ENCODE measurements at regions not wholly inside any gene's neighbourhood (a gene's known extent, or its start where the extent isn't known, plus 50 kb on each side); places are given as distances from the start of the nearest gene placed in this dataset.

GRCh38 chr6:43878823-43879495 is 108.9 kb downstream of the VEGFA start:
- DNase-seq: no peak

GRCh38 chr6:43878127-43878634 is 108.2 kb downstream of the VEGFA start:
- no peak for DNase-seq

GRCh38 chr6:43877463-43878126 is 107.6 kb downstream of the VEGFA start:
- DNase-seq: no peak

GRCh38 chr6:43877036-43877435 is 107.0 kb downstream of the VEGFA start:
- DNase-seq: no peak

GRCh38 chr6:43876602-43877001 is 106.6 kb downstream of the VEGFA start:
- DNase-seq: no peak

GRCh38 chr6:43875849-43876572 is 106.0 kb downstream of the VEGFA start:
- DNase-seq: no peak

GRCh38 chr6:43874814-43875590 is 105.0 kb downstream of the VEGFA start:
- DNase-seq: no peak

GRCh38 chr6:43873806-43874714 is 104.0 kb downstream of the VEGFA start:
- DNase-seq: no peak

- no peak for DNase-seq
These were observed 101.9 kb downstream of the VEGFA start for GRCh38 chr6:43871933-43872332.

- DNase-seq: no peak
These were observed 101.3 kb downstream of the VEGFA start for GRCh38 chr6:43871284-43871683.

- no peak for DNase-seq
These were observed 100.7 kb downstream of the VEGFA start for GRCh38 chr6:43870660-43871061.

GRCh38 chr6:43869792-43870659 is 100.0 kb downstream of the VEGFA start:
- no peak for DNase-seq

- DNase-seq: no peak
These were observed 99.2 kb downstream of the VEGFA start for GRCh38 chr6:43869079-43869710.

- DNase-seq: no peak
These were observed 98.5 kb downstream of the VEGFA start for GRCh38 chr6:43868467-43868866.

- no peak for DNase-seq
These were observed 98.0 kb downstream of the VEGFA start for GRCh38 chr6:43867996-43868395.

GRCh38 chr6:43867246-43867645 is 97.2 kb downstream of the VEGFA start:
- DNase-seq: no peak

GRCh38 chr6:43865932-43866645 is 96.1 kb downstream of the VEGFA start:
- DNase-seq: no peak

- DNase-seq: no peak
These were observed 95.1 kb downstream of the VEGFA start for GRCh38 chr6:43865086-43865485.

- DNase-seq: no peak
These were observed 92.9 kb downstream of the VEGFA start for GRCh38 chr6:43862925-43863324.

Measured in SHP77 treated with DMSO at 0.1 percent for 48 hours (cell line).